HEK293 (cell line): ENCODE measurements at regions not wholly inside any gene's neighbourhood (a gene's known extent, or its start where the extent isn't known, plus 50 kb on each side); places are given as distances from the start of the nearest gene placed in this dataset.

Experiments used
- CTCF ChIA-PET: fragments of 350-600 bp; formaldehyde crosslinking; extraction: SDS; loops from one replicate; lab custom pipeline; 2021; ENCODE audit warnings: antibody characterized with exemption; lab: Yijun Ruan, JAX
- POLR2A ChIA-PET: fragments of 300-600 bp; formaldehyde crosslinking; extraction: SDS; loops from one replicate; lab custom pipeline; 2020; ENCODE audit warnings: antibody characterized with exemption, inconsistent platforms; lab: Yijun Ruan, JAX
- H3K27ac ChIP-seq: fragments of 200-500 bp; sonication (Bioruptor generic); 2 replicates; pipeline ENCODE4 v1.5.1; 2014; ENCODE audit warnings: low read depth, low read length, control low read depth, inconsistent platforms; ENCODE audit errors: extremely low read depth
- H3K36me3 ChIP-seq, 2 experiments: fragments of 200-500 bp in 1 of 2; sonication (Bioruptor generic) in 1 of 2; 1 replicate in 1 of 2; 2 replicates in 1 of 2; pipeline ENCODE4 v1.5.1; 2014 to 2017; ENCODE audit warnings: inconsistent platforms in 2 of 2, low read length in 2 of 2; ENCODE audit not compliant: control insufficient read depth in 2 of 2, insufficient read depth in 1 of 2
- H3K4me1 ChIP-seq: fragments of 200-500 bp; sonication (Bioruptor generic); 2 replicates; pipeline ENCODE4 v1.5.1; 2014; ENCODE audit warnings: mild to moderate bottlenecking, low read length, inconsistent platforms; ENCODE audit not compliant: control insufficient read depth, insufficient read depth
- H3K4me3 ChIP-seq: 2 replicates; pipeline ENCODE4 v1.5.1; 2011; ENCODE audit warnings: low read depth, mild to moderate bottlenecking, control low read depth, low read length, moderate library complexity
- H3K9me3 ChIP-seq: fragments of 200-500 bp; sonication (Bioruptor generic); 2 replicates; pipeline ENCODE4 v1.5.1; 2014; ENCODE audit warnings: low read depth, low read length, inconsistent platforms; ENCODE audit not compliant: control insufficient read depth, insufficient read depth
- BCL11B ChIP-seq: fragments of 450-650 bp; formaldehyde crosslinking; IDR thresholded peaks from 2 replicates; pipeline ENCODE4 v1.5.1; 2016; ENCODE audit warnings: low read depth, missing biosample characterization, missing genetic modification characterization
- FEZF1 ChIP-seq: fragments of 450-650 bp; formaldehyde crosslinking; IDR thresholded peaks from 2 replicates; pipeline ENCODE4 v1.5.1; 2016; ENCODE audit warnings: missing biosample characterization, missing genetic modification characterization
- GLI2 ChIP-seq: fragments of 450-650 bp; formaldehyde crosslinking; IDR thresholded peaks from 2 replicates; pipeline ENCODE4; 2017; ENCODE audit warnings: missing biosample characterization, missing genetic modification characterization, low read depth, borderline replicate concordance
- GLIS1 ChIP-seq: fragments of 450-650 bp; formaldehyde crosslinking; IDR thresholded peaks from 2 replicates; pipeline ENCODE4 v1.5.1; 2016; ENCODE audit warnings: missing biosample characterization, missing genetic modification characterization
- KLF9 ChIP-seq: fragments of 450-650 bp; formaldehyde crosslinking; IDR thresholded peaks from 2 replicates; pipeline ENCODE4 v1.5.1; 2016; ENCODE audit warnings: missing biosample characterization, missing genetic modification characterization, low read depth
- MYNN ChIP-seq: fragments of 450-650 bp; formaldehyde crosslinking; IDR thresholded peaks from 2 replicates; pipeline ENCODE4 v1.5.1; 2016; ENCODE audit warnings: missing biosample characterization, missing genetic modification characterization, borderline replicate concordance
- PRDM4 ChIP-seq: fragments of 450-650 bp; formaldehyde crosslinking; IDR thresholded peaks from 2 replicates; pipeline ENCODE4 v1.5.1; 2017; ENCODE audit warnings: missing biosample characterization, missing genetic modification characterization
- REPIN1 ChIP-seq: fragments of 450-650 bp; formaldehyde crosslinking; IDR thresholded peaks from 2 replicates; pipeline ENCODE4 v1.5.1; 2017; ENCODE audit warnings: missing biosample characterization, missing genetic modification characterization, low read depth
- REST ChIP-seq: fragments of 450-650 bp; formaldehyde crosslinking; IDR thresholded peaks from 2 replicates; pipeline ENCODE4 v1.5.1; 2016; ENCODE audit warnings: missing biosample characterization, missing genetic modification characterization
- SP2 ChIP-seq: fragments of 450-650 bp; formaldehyde crosslinking; IDR thresholded peaks from 2 replicates; pipeline ENCODE4 v1.5.1; 2016; ENCODE audit warnings: missing biosample characterization, missing genetic modification characterization
- SP7 ChIP-seq: fragments of 450-650 bp; formaldehyde crosslinking; IDR thresholded peaks from 2 replicates; pipeline ENCODE4 v1.5.1; 2016; ENCODE audit warnings: missing biosample characterization, missing genetic modification characterization
- YY1 ChIP-seq: fragments of 450-650 bp; formaldehyde crosslinking; IDR thresholded peaks from 2 replicates; pipeline ENCODE4 v1.5.1; 2018; ENCODE audit warnings: missing biosample characterization, missing genetic modification characterization
- ZBTB1 ChIP-seq: fragments of 450-650 bp; formaldehyde crosslinking; IDR thresholded peaks from 2 replicates; pipeline ENCODE4 v1.5.1; 2016; ENCODE audit warnings: missing biosample characterization, missing genetic modification characterization
- ZBTB11 ChIP-seq: fragments of 450-650 bp; formaldehyde crosslinking; conservative IDR thresholded peaks from 2 replicates; pipeline ENCODE4 v1.5.1; 2016; ENCODE audit warnings: low read depth, missing biosample characterization, missing genetic modification characterization
- ZFP69B ChIP-seq: fragments of 450-650 bp; formaldehyde crosslinking; IDR thresholded peaks from 2 replicates; pipeline ENCODE4 v1.5.1; 2016; ENCODE audit warnings: missing biosample characterization, missing genetic modification characterization
- ZNF10 ChIP-seq: fragments of 450-650 bp; formaldehyde crosslinking; IDR thresholded peaks from 2 replicates; pipeline ENCODE4 v1.5.1; 2017; ENCODE audit warnings: missing biosample characterization, missing genetic modification characterization
- ZNF112 ChIP-seq: fragments of 450-650 bp; formaldehyde crosslinking; IDR thresholded peaks from 2 replicates; pipeline ENCODE4 v1.5.0; 2017; ENCODE audit warnings: missing biosample characterization, missing genetic modification characterization
- ZNF174 ChIP-seq: fragments of 450-650 bp; formaldehyde crosslinking; IDR thresholded peaks from 2 replicates; pipeline ENCODE4 v1.5.0; 2017; ENCODE audit warnings: missing biosample characterization, mild to moderate bottlenecking, missing genetic modification characterization
- ZNF24 ChIP-seq: fragments of 450-650 bp; formaldehyde crosslinking; IDR thresholded peaks from 2 replicates; pipeline ENCODE4 v1.5.1; 2016; ENCODE audit warnings: missing biosample characterization, missing genetic modification characterization
- ZNF266 ChIP-seq: fragments of 450-650 bp; formaldehyde crosslinking; IDR thresholded peaks from 2 replicates; pipeline ENCODE4 v1.5.1; 2016; ENCODE audit warnings: missing biosample characterization, missing genetic modification characterization, low read depth
- ZNF335 ChIP-seq: fragments of 450-650 bp; formaldehyde crosslinking; conservative IDR thresholded peaks from 2 replicates; pipeline ENCODE4 v1.5.1; 2016; ENCODE audit warnings: missing biosample characterization, missing genetic modification characterization
- ZNF366 ChIP-seq: fragments of 450-650 bp; formaldehyde crosslinking; conservative IDR thresholded peaks from 2 replicates; pipeline ENCODE4 v1.5.1; 2016; ENCODE audit warnings: missing biosample characterization, missing genetic modification characterization
- ZNF544 ChIP-seq: fragments of 450-650 bp; formaldehyde crosslinking; IDR thresholded peaks from 2 replicates; pipeline ENCODE4 v1.5.0; 2017; ENCODE audit warnings: missing biosample characterization, missing genetic modification characterization
- ZNF585B ChIP-seq: fragments of 450-650 bp; formaldehyde crosslinking; IDR thresholded peaks from 2 replicates; pipeline ENCODE4 v1.5.1; 2016; ENCODE audit warnings: missing biosample characterization, missing genetic modification characterization
- ZNF776 ChIP-seq: fragments of 450-650 bp; formaldehyde crosslinking; IDR thresholded peaks from 2 replicates; pipeline ENCODE4 v1.5.0; 2017; ENCODE audit warnings: missing biosample characterization, missing genetic modification characterization, borderline replicate concordance
- ZXDB ChIP-seq: fragments of 450-650 bp; formaldehyde crosslinking; IDR thresholded peaks from 2 replicates; pipeline ENCODE4 v1.5.1; 2016; ENCODE audit warnings: missing biosample characterization, missing genetic modification characterization
- TF ChIP-seq, protein P1 (sequence below): fragments of 450-650 bp; formaldehyde crosslinking; IDR thresholded peaks from 2 replicates; pipeline ENCODE4 v1.5.1; 2016; ENCODE audit warnings: missing biosample characterization, missing genetic modification characterization
- TF ChIP-seq, protein P2 (sequence below): fragments of 450-650 bp; formaldehyde crosslinking; IDR thresholded peaks from 2 replicates; pipeline ENCODE4 v1.5.1; 2017; ENCODE audit warnings: missing biosample characterization, missing genetic modification characterization

- TF ChIP-seq ZBTB11 (tag by site-specific recombination) (no peak), ZNF24 (no peak), REST (tag by site-specific recombination) (no peak), FEZF1 (tag by site-specific recombination) (no peak), ZXDB (tag by site-specific recombination) (no peak), PRDM4 (tag by site-specific recombination) (no peak), ZNF366 (tag by site-specific recombination) (no peak), ZNF585B (tag by site-specific recombination) (no peak), ZNF112 (tag by site-specific recombination) (no peak)
These were observed 124.2 kb downstream of the COPS8 start (continued) for GRCh38 chr2:237209885-237210284.

GRCh38 chr2:237210297-237210696 lies 124.6 kb downstream of the COPS8 start:
- Histone ChIP-seq H3K27ac (no peak overlapping the region), H3K9me3 (no peaks in the 10 kb centered on the region), H3K4me3 (no peak overlapping the region), H3K36me3 (no peaks in the 10 kb centered on the region), H3K4me1 (no peaks in the 10 kb centered on the region)
- ChIA-PET POLR2A (no interaction called here), CTCF (no interaction called here)
- no peak for TF ChIP-seq MYNN (tag by site-specific recombination)
- no peak for TF ChIP-seq ZNF10 (tag by site-specific recombination)
- TF ChIP-seq, protein P1, sequence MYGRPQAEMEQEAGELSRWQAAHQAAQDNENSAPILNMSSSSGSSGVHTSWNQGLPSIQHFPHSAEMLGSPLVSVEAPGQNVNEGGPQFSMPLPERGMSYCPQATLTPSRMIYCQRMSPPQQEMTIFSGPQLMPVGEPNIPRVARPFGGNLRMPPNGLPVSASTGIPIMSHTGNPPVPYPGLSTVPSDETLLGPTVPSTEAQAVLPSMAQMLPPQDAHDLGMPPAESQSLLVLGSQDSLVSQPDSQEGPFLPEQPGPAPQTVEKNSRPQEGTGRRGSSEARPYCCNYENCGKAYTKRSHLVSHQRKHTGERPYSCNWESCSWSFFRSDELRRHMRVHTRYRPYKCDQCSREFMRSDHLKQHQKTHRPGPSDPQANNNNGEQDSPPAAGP (tag by site-specific recombination): no peak
- no peak for TF ChIP-seq ZNF335
- no peak for TF ChIP-seq GLIS1
- TF ChIP-seq REPIN1 (tag by site-specific recombination): no peak
- no peak for TF ChIP-seq ZFP69B (tag by site-specific recombination)
- no peak for TF ChIP-seq GLI2 (tag by site-specific recombination)
- no peak for TF ChIP-seq BCL11B
- TF ChIP-seq SP2: no peak
- TF ChIP-seq ZNF544 (tag by site-specific recombination): no peak
- no peak for TF ChIP-seq SP7 (tag by site-specific recombination)
- TF ChIP-seq ZNF174: no peak
- no peak for TF ChIP-seq YY1 (tag by site-specific recombination)
- no peak for TF ChIP-seq KLF9 (tag by site-specific recombination)
- no peak for TF ChIP-seq ZBTB1 (tag by site-specific recombination)
- TF ChIP-seq ZNF776 (tag by site-specific recombination): no peak
- TF ChIP-seq, protein P2, sequence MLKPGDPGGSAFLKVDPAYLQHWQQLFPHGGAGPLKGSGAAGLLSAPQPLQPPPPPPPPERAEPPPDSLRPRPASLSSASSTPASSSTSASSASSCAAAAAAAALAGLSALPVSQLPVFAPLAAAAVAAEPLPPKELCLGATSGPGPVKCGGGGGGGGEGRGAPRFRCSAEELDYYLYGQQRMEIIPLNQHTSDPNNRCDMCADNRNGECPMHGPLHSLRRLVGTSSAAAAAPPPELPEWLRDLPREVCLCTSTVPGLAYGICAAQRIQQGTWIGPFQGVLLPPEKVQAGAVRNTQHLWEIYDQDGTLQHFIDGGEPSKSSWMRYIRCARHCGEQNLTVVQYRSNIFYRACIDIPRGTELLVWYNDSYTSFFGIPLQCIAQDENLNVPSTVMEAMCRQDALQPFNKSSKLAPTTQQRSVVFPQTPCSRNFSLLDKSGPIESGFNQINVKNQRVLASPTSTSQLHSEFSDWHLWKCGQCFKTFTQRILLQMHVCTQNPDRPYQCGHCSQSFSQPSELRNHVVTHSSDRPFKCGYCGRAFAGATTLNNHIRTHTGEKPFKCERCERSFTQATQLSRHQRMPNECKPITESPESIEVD (tag by site-specific recombination): no peak
- TF ChIP-seq ZNF266 (tag by site-specific recombination): no peak
